ENCODE measurements at regions not wholly inside any gene's neighbourhood (a gene's known extent, or its start where the extent isn't known, plus 50 kb on each side); places are given as distances from the start of the nearest gene placed in this dataset.

DNA sequence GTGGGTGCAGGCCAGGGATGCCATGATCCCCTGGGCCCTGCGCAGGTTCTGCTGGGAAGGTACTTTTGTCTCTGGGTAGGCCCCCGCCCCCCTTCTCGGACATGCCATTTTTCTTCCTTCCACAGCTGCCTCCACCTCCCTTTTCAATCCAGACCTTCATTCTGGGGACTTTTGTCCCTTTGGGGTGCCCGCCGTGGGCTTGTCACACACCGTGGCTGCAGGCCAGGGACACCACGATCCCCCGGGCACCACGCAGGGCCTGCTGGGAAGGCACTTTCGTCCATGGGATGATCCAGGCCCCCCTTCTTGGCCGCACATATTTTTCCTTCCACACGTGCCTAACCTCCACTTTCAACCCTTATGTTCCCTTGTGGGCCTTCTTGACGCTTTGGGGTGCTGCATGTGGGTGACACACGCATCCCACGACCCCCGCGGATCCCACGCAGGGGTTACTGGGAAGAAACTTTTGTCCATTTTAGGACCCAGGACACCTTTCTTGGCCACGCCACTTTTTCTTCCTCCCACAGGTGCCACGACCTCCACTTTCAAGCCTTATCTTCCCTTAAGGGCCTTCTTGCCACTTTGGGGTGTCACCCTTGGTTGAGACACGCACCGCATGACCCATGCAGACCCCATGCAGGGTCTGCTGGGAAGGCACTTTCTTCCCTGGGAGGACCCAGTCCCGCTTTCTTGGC lies 272.5 kb downstream of the ALG10 start:
- ATAC-seq (no peak), DNase-seq (peak in 1 of 2 donors; percentile 1)
- Histone ChIP-seq H3K9me3 (peaks cover 0 to 86% (median 0%) of the 10 kb centered on the region in 11 donors), H3K4me3 (no peak overlapping the region), H3K27me3 (peaks cover 0 to 41% (median 18%) of the 10 kb centered on the region in 7 donors), H3K4me1 (no peaks in the 10 kb centered on the region), H3K36me3 (no peaks in the 10 kb centered on the region), H3K27ac (no peak overlapping the region)
- 79 to 81% methylated on average over 23 of the region's 23 CpGs for WGBS, 2 donors
- intact Hi-C loops (cut with DNase I), result no loop called here
- no peak for TF ChIP-seq CTCF (IDR thresholded peaks at IDR 0.05)

DNA sequence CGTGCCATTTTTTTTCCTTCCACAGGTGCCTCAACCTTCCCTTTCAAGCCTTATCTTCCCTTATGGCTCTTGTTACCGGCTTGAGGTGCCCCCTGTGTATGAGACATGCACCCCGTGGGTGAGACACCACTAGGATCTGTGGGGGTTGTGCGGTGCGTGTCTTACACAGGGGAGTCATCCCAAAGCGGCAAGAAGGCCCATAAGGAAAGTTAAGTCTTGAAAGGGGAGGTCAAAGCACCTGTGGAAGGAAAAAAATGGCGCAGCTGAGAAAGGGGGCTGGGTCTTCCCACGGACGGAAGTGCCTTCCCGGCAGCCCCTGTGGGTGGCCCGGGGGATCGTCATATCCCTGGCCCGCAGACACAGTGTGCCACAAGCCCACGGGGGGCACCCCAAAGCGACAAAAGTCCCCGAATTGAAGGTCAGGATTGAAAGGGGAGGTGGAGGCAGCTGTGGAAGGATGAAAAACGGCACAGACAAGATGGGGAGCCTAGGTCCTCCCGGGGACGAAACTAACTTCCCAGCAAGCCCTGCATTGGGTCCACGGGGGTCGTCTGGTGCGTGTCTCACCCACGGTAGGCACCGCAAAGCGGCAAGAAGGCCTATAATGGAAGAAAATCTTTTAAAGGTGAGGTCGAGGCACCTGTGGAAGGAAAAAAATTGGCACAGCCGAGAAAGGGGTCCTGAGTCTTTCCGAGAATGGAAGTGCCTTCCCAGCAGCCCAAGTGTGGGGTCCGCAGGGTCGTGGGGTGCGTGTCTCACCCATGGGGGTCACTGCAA lies 273.3 kb downstream of the ALG10 start:
- no peaks in the 10 kb centered on the region for H3K36me3 ChIP-seq
- DNase-seq (no peak), ATAC-seq (no peak)
- no peak for TF ChIP-seq CTCF (IDR thresholded peaks at IDR 0.05)
- no peak overlapping the region for H3K4me3 ChIP-seq
- intact Hi-C loops (cut with DNase I), result no loop called here
- 77 to 79% methylated on average over 31 of the region's 31 CpGs for WGBS, 2 donors
- peaks cover 0 to 41% (median 19%) of the 10 kb centered on the region in 7 donors for H3K27me3 ChIP-seq
- H3K4me1 ChIP-seq, result no peaks in the 10 kb centered on the region
- H3K27ac ChIP-seq, result no peak overlapping the region
- H3K9me3 ChIP-seq, result peaks cover 0 to 87% (median 0%) of the 10 kb centered on the region in 11 donors

- no peak overlapping the region for H3K27ac ChIP-seq
- intact Hi-C loops (cut with DNase I), result no loop called here
- no peaks in the 10 kb centered on the region for H3K4me1 ChIP-seq
- no peaks in the 10 kb centered on the region for H3K36me3 ChIP-seq
- H3K9me3 ChIP-seq, result peaks cover 0 to 87% (median 0%) of the 10 kb centered on the region in 11 donors
- ATAC-seq (no peak), DNase-seq (peak in 1 of 2 donors; percentile 1)
- H3K27me3 ChIP-seq, result peaks cover 0 to 41% (median 19%) of the 10 kb centered on the region in 7 donors
- 67 to 69% methylated on average over 30 of the region's 30 CpGs for WGBS, 2 donors
- no peak for TF ChIP-seq CTCF (IDR thresholded peaks at IDR 0.05)
- H3K4me3 ChIP-seq, result no peak overlapping the region
Observed at GRCh38 chr12:34296143-34297041, 274.1 kb downstream of the ALG10 start.
